ENCODE measurements at regions not wholly inside any gene's neighbourhood (a gene's known extent, or its start where the extent isn't known, plus 50 kb on each side); places are given as distances from the start of the nearest gene placed in this dataset.

DNA sequence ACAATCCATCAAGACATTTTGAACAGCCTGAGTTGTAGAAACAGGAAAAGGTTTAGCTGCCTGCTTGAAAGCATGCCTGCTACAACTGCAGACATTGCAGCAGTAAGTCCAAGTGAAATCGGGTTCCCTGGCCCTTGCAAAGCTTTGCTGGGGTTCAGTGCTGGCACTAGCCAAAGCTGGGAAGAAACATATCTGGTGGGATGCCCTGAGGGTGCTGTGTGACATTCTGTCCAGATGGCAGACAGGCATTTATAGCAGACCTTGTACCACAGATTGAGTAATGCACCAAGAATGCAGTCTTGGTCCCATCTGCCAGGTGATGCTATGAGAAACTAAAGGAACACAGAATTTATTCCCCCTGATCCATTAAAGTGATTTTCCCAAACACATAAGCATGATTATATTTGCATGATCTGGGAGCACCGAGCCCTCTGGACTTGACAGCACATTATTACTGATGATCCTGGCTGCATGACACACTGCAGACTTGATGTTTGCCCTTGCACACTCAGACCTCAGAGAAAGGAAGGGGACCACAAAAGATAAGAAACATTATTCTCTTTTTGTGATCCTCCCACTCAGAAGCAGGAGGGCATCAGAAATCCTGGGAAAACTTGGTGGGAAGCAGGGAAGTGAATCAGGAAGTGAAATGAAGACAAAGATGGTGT, 223.7 kb upstream of the FAM78B start:
- TF ChIP-seq ZNF280D (tag by site-specific recombination; IDR thresholded peaks at IDR 0.05): no peak
- no peak for TF ChIP-seq KLF16 (tag by site-specific recombination; IDR thresholded peaks at IDR 0.05)
- TF ChIP-seq ZNF629 (tag by site-specific recombination; IDR thresholded peaks at IDR 0.05): no peak
